HL-60 (cell line): ENCODE measurements at regions not wholly inside any gene's neighbourhood (a gene's known extent, or its start where the extent isn't known, plus 50 kb on each side); places are given as distances from the start of the nearest gene placed in this dataset.

ENCODE experiments used
- DNase-seq, 2 experiments: peaks; one replicate each; pipeline ENCODE4 v3.0.0-alpha.2; 2010 to 2020; ENCODE audit warnings: low read depth in 1 of 2, low spot score in 1 of 2
- H3K27ac ChIP-seq: fragments of 250-450 bp; sonication (Bioruptor Pico); replicated peaks from 2 replicates; pipeline ENCODE4 v1.5.1; 2020; ENCODE audit warnings: mild to moderate bottlenecking, moderate library complexity
- H3K27me3 ChIP-seq: fragments of 250-450 bp; sonication (Bioruptor Pico); 2 replicates; pipeline ENCODE4 v1.5.1; 2021; ENCODE audit warnings: mild to moderate bottlenecking, moderate library complexity; ENCODE audit not compliant: insufficient read depth, poor library complexity, severe bottlenecking
- H3K4me3 ChIP-seq: replicated peaks from 2 replicates; pipeline ENCODE4 v1.5.1; 2011; ENCODE audit warnings: mild to moderate bottlenecking, control low read depth, low read length; ENCODE audit not compliant: insufficient read depth
- CTCF ChIP-seq: IDR thresholded peaks from one replicate; pipeline ENCODE4 v1.5.1; 2011; ENCODE audit warnings: low read length, control low read depth, inconsistent platforms; ENCODE audit not compliant: insufficient read depth
- GABPA ChIP-seq: IDR thresholded peaks from 2 replicates; pipeline ENCODE4 v1.6.1; 2012; ENCODE audit warnings: low read depth
- POLR2AphosphoS5 ChIP-seq: IDR thresholded peaks from 2 replicates; pipeline ENCODE4 v1.6.1; 2012; ENCODE audit warnings: low read depth
- SPI1 ChIP-seq: IDR thresholded peaks from 2 replicates; pipeline ENCODE4 v1.6.1; 2012; ENCODE audit warnings: low read depth, mild to moderate bottlenecking, borderline replicate concordance
- TF ChIP-seq, protein P1 (sequence below): IDR thresholded peaks from 2 replicates; pipeline ENCODE4 v1.6.1; 2012; ENCODE audit warnings: low read depth; ENCODE audit not compliant: insufficient replicate concordance

DNA sequence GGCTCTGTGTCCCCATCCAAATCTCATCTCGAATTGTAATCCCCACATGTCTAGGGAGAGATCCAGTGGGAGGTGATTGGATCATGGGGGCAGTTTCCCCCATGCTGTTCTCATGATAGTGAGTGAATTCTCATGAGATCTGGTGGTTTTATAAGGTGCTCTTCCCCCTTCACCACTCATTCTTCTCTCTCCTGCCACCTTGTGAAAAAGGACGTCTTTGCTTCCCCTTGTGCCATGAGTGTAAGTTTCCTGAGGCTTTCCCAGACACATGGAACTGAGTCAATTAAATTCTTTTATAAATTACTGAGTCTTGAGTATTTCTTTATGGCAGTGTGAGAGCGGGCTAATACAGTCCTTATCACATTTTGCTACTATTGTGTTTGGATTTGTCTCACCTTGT lies 177.6 kb upstream of the SLC39A10 start:
- no peak overlapping the region for H3K27ac ChIP-seq

DNA sequence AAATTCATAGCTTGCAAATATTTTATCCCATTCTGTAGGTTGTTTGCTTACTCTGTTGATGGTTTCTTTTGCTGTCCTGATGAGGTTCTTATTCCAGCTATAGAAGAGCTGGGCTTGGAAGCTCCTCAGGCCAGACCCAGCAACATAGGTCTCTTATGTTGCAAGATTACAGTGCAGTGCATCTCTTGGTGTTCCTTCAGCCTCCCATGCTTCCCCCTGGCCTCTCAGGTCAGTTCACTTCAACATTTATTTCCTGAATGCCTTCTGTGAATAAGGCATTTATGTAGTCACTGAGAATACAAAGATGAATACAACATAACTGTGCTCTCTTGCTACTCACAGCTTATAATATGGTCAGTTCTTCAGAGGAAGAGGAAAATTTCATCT lies 179.0 kb upstream of the SLC39A10 start:
- Histone ChIP-seq H3K27ac (no peak overlapping the region), H3K27me3 (no peaks in the 10 kb centered on the region), H3K4me3 (no peak overlapping the region)
- TF ChIP-seq GABPA (no peak), SPI1 (no peak)
- TF ChIP-seq, protein P1, sequence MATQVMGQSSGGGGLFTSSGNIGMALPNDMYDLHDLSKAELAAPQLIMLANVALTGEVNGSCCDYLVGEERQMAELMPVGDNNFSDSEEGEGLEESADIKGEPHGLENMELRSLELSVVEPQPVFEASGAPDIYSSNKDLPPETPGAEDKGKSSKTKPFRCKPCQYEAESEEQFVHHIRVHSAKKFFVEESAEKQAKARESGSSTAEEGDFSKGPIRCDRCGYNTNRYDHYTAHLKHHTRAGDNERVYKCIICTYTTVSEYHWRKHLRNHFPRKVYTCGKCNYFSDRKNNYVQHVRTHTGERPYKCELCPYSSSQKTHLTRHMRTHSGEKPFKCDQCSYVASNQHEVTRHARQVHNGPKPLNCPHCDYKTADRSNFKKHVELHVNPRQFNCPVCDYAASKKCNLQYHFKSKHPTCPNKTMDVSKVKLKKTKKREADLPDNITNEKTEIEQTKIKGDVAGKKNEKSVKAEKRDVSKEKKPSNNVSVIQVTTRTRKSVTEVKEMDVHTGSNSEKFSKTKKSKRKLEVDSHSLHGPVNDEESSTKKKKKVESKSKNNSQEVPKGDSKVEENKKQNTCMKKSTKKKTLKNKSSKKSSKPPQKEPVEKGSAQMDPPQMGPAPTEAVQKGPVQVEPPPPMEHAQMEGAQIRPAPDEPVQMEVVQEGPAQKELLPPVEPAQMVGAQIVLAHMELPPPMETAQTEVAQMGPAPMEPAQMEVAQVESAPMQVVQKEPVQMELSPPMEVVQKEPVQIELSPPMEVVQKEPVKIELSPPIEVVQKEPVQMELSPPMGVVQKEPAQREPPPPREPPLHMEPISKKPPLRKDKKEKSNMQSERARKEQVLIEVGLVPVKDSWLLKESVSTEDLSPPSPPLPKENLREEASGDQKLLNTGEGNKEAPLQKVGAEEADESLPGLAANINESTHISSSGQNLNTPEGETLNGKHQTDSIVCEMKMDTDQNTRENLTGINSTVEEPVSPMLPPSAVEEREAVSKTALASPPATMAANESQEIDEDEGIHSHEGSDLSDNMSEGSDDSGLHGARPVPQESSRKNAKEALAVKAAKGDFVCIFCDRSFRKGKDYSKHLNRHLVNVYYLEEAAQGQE = no peak
- no peak for DNase-seq

More for the DNA sequence above, 177.6 kb upstream of the SLC39A10 start:
- DNase-seq = no peak
- H3K4me3 ChIP-seq = no peak overlapping the region
- no peak for TF ChIP-seq GABPA
- TF ChIP-seq POLR2AphosphoS5 = no peak
- TF ChIP-seq SPI1 = no peak
- H3K27me3 ChIP-seq = no peaks in the 10 kb centered on the region

GRCh38 chr2:195477248-195477995 lies 179.6 kb upstream of the SLC39A10 start:
- Histone ChIP-seq H3K27me3 (no peaks in the 10 kb centered on the region), H3K27ac (no peak overlapping the region), H3K4me3 (no peak overlapping the region)
- no peak for DNase-seq
- no peak for TF ChIP-seq GABPA
- TF ChIP-seq POLR2AphosphoS5 = no peak

- TF ChIP-seq POLR2AphosphoS5 = no peak
- TF ChIP-seq, protein P1 = no peak
- no peak for TF ChIP-seq CTCF
- TF ChIP-seq SPI1 = no peak
- TF ChIP-seq GABPA = no peak
- Histone ChIP-seq H3K27me3 (no peaks in the 10 kb centered on the region), H3K27ac (no peak overlapping the region), H3K4me3 (no peak overlapping the region)
- DNase-seq = no peak
Measured at GRCh38 chr2:195475336-195475735, 181.7 kb upstream of the SLC39A10 start.

- no peak for TF ChIP-seq GABPA
- Histone ChIP-seq H3K27me3 (no peaks in the 10 kb centered on the region), H3K27ac (no peak overlapping the region), H3K4me3 (no peak overlapping the region)
- no peak for DNase-seq
Measured at GRCh38 chr2:195473862-195474261, 183.2 kb upstream of the SLC39A10 start.
